ENCODE measurements at regions not wholly inside any gene's neighbourhood (a gene's known extent, or its start where the extent isn't known, plus 50 kb on each side); places are given as distances from the start of the nearest gene placed in this dataset.

GRCh38 chr5:66519626-66520025 is 76.6 kb upstream of the MAST4 start:
- Histone ChIP-seq H3K9me3 (ENCODE audit: control insufficient read depth in 1 of 2, insufficient read depth in 1 of 2, low read depth in 1 of 2, low read length in 2 of 2) (peaks cover 0 to 7% of the 10 kb centered on the region in 2 experiments; a peak in 2 of 4 replicates), H2AFZ (ENCODE audit: low read depth, low read length, poor library complexity, severe bottlenecking) (no peak overlapping the region), H3K79me2 (ENCODE audit: insufficient read depth, low read length) (no peaks in the 10 kb centered on the region), H4K20me1 (ENCODE audit: insufficient read depth) (no peaks in the 10 kb centered on the region), H3K4me3 (replicated peaks in 1 of 2; ENCODE audit: low read depth in 1 of 2, low read length in 2 of 2) (no peak overlapping the region), H3K27ac (ENCODE audit: low read depth, low read length) (no peak overlapping the region), H3K4me2 (ENCODE audit: low read length) (no peak overlapping the region), H3K36me3 (ENCODE audit: control insufficient read depth in 1 of 2, insufficient read depth in 2 of 2, low read length in 2 of 2) (no peaks in the 10 kb centered on the region), H3K9ac (ENCODE audit: low read length) (no peak overlapping the region), H3K9me2 (ENCODE audit: insufficient read depth) (no peaks in the 10 kb centered on the region), H3K4me1 (ENCODE audit: control insufficient read depth in 1 of 2, insufficient read depth in 2 of 2, low read length in 2 of 2) (no peaks in the 10 kb centered on the region), H3K27me3 (ENCODE audit: insufficient read depth, low read length) (no peaks in the 10 kb centered on the region)
- TF ChIP-seq YY1 (IDR thresholded peaks at IDR 0.05; ENCODE audit: extremely low read depth, insufficient replicate concordance, low read depth, low read length): no peak
- no peak for TF ChIP-seq POLR2AphosphoS5 (IDR thresholded peaks at IDR 0.05; ENCODE audit: low read depth, low read length)
- no peak for TF ChIP-seq MAX (IDR thresholded peaks at IDR 0.05)
- no peak for TF ChIP-seq JUND (IDR thresholded peaks at IDR 0.05)
- TF ChIP-seq RAD21 (IDR thresholded peaks at IDR 0.05; ENCODE audit: low read depth): no peak
- no peak for TF ChIP-seq SIN3A (IDR thresholded peaks at IDR 0.05; ENCODE audit: low read depth)
- TF ChIP-seq ELF1 (IDR thresholded peaks at IDR 0.05; ENCODE audit: borderline replicate concordance, low read depth): no peak
- ChIA-PET POLR2A (no interaction called here), RAD21 (ENCODE audit: low non-redundant PET in 1 of 2, low total read pairs in 2 of 2, uncharacterized antibody in 2 of 2, unreplicated experiment in 2 of 2) (no interaction called here), CTCF (no interaction called here)
- ATAC-seq: no peak
- intact Hi-C loops (cut with micrococcal nuclease): no loop called here
- no peak for DNase-seq (ENCODE audit: low read depth, low spot score)
- BruUV-seq (replicated peaks): no TSS peak

- H3K79me2 ChIP-seq (ENCODE audit: insufficient read depth, low read length): no peaks in the 10 kb centered on the region
- no peaks in the 10 kb centered on the region for H3K36me3 ChIP-seq (ENCODE audit: control insufficient read depth in 1 of 2, insufficient read depth in 2 of 2, low read length in 2 of 2)
- no peak overlapping the region for H3K4me2 ChIP-seq (ENCODE audit: low read length)
- no peak overlapping the region for H2AFZ ChIP-seq (ENCODE audit: low read depth, low read length, poor library complexity, severe bottlenecking)
- intact Hi-C loops (cut with micrococcal nuclease): no loop called here
- ChIA-PET POLR2A (no interaction called here), RAD21 (ENCODE audit: low non-redundant PET in 1 of 2, low total read pairs in 2 of 2, uncharacterized antibody in 2 of 2, unreplicated experiment in 2 of 2) (no interaction called here), CTCF (no interaction called here)
- H3K9me3 ChIP-seq (ENCODE audit: control insufficient read depth in 1 of 2, insufficient read depth in 1 of 2, low read depth in 1 of 2, low read length in 2 of 2): peaks cover 0 to 7% of the 10 kb centered on the region in 2 experiments; a peak in 2 of 4 replicates
- H3K9ac ChIP-seq (ENCODE audit: low read length): no peak overlapping the region
- DNase-seq (ENCODE audit: low read depth, low spot score) (no peak), ATAC-seq (no peak)
- no TSS peak for BruUV-seq (replicated peaks)
- no peak overlapping the region for H3K4me3 ChIP-seq (replicated peaks in 1 of 2; ENCODE audit: low read depth in 1 of 2, low read length in 2 of 2)
- no peaks in the 10 kb centered on the region for H4K20me1 ChIP-seq (ENCODE audit: insufficient read depth)
- no peaks in the 10 kb centered on the region for H3K9me2 ChIP-seq (ENCODE audit: insufficient read depth)
- no peak overlapping the region for H3K27ac ChIP-seq (ENCODE audit: low read depth, low read length)
- no peaks in the 10 kb centered on the region for H3K4me1 ChIP-seq (ENCODE audit: control insufficient read depth in 1 of 2, insufficient read depth in 2 of 2, low read length in 2 of 2)
- H3K27me3 ChIP-seq (ENCODE audit: insufficient read depth, low read length): no peaks in the 10 kb centered on the region
- TF ChIP-seq YY1 (IDR thresholded peaks at IDR 0.05; ENCODE audit: extremely low read depth, insufficient replicate concordance, low read depth, low read length) (no peak), MAX (IDR thresholded peaks at IDR 0.05) (no peak), REST (IDR thresholded peaks at IDR 0.05; ENCODE audit: low read depth) (no peak), EZH2phosphoT487 (IDR thresholded peaks at IDR 0.05; ENCODE audit: borderline replicate concordance) (no peak), SIN3A (IDR thresholded peaks at IDR 0.05; ENCODE audit: low read depth) (no peak), SRF (IDR thresholded peaks at IDR 0.05; ENCODE audit: low read depth) (no peak), CEBPB (IDR thresholded peaks at IDR 0.05; ENCODE audit: low read depth) (no peak), ZNF274 (IDR thresholded peaks at IDR 0.05; ENCODE audit: low read depth, low read length) (no peak), ATF3 (IDR thresholded peaks at IDR 0.05) (no peak), TCF7L2 (IDR thresholded peaks at IDR 0.05; ENCODE audit: borderline replicate concordance, extremely low read depth, insufficient read depth, insufficient read length) (no peak), FOSL1 (IDR thresholded peaks at IDR 0.05; ENCODE audit: low read depth) (no peak), JUND (IDR thresholded peaks at IDR 0.05) (no peak), CBX3 (IDR thresholded peaks at IDR 0.05; ENCODE audit: low read depth) (no peak)
Measured at GRCh38 chr5:66520854-66521253, 75.3 kb upstream of the MAST4 start.
